K562 (cell line): ENCODE measurements at regions not wholly inside any gene's neighbourhood (a gene's known extent, or its start where the extent isn't known, plus 50 kb on each side); places are given as distances from the start of the nearest gene placed in this dataset.

Experiments used
- ATAC-seq: fragments of 200-7000 bp; cut with Tn5 transposase; 3 replicates; pipeline ENCODE4 v1.9.1; 2020; ENCODE audit warnings: moderate library complexity
- BruUV-seq: library from RNA; stranded (reverse); fragments of 400-500 nt; replicated peaks from 2 replicates; lab custom pipeline; 2021; lab: Mats Ljungman, UMichigan
- CTCF ChIA-PET: fragments of 300-600 bp; formaldehyde crosslinking; extraction: SDS; loops from one replicate; lab custom pipeline; 2021; ENCODE audit warnings: low intra/inter-chr PET ratio; lab: Yijun Ruan, JAX
- POLR2A ChIA-PET: fragments of 300-600, 350-650 bp; sonication (Branson Sonifier 250); formaldehyde crosslinking; extraction: SDS; loops from one replicate; lab custom pipeline; 2021; ENCODE audit warnings: antibody characterized with exemption, inconsistent platforms; lab: Yijun Ruan, JAX
- DNase-seq, 4 experiments: peaks; one replicate each; pipeline versions ENCODE4 v3.0.0 to v3.0.0-alpha.2; 2011 to 2018; ENCODE audit warnings: low spot score in 3 of 4, mixed read lengths in 3 of 4; ENCODE audit errors: extremely low read depth in 1 of 4
- FAIRE-seq: peaks from 2 replicates; lab custom pipeline; 2011; peaks lifted over from hg19 to GRCh38; lab: Jason Lieb, UNC
- H2AFZ ChIP-seq: 2 replicates; pipeline ENCODE4 v1.6.0; 2011; ENCODE audit warnings: low read depth, low read length, control low read depth, inconsistent platforms
- H3K27ac ChIP-seq: fragments of 200-600 bp; 3 replicates; pipeline ENCODE4 v1.8.0; 2011; ENCODE audit warnings: low read depth, mild to moderate bottlenecking, control low read depth, inconsistent platforms, low read length, moderate library complexity, mixed read lengths; ENCODE audit errors: extremely low read depth
- H3K27me3 ChIP-seq, 2 experiments: fragments of 300-600 bp in 1 of 2; 2 replicates in 1 of 2; 3 replicates in 1 of 2; pipeline versions ENCODE4 v1.6.0 to v1.8.0; 2011; ENCODE audit warnings: inconsistent platforms in 2 of 2, low read length in 2 of 2, mild to moderate bottlenecking in 1 of 2, mixed read lengths in 1 of 2, moderate library complexity in 1 of 2; ENCODE audit not compliant: control insufficient read depth in 2 of 2, insufficient read depth in 2 of 2
- H3K36me3 ChIP-seq: fragments of 300-600 bp; 3 replicates; pipeline ENCODE4 v1.8.0; 2011; ENCODE audit warnings: mild to moderate bottlenecking, low read length, inconsistent platforms; ENCODE audit not compliant: control insufficient read depth, insufficient read depth
- H3K4me1 ChIP-seq, 2 experiments: fragments of 200-600 bp in 1 of 2; replicated peaks in 1 of 2; 2 replicates in 1 of 2; 3 replicates in 1 of 2; pipeline versions ENCODE4 v1.5.1 to v1.8.0; 2011; ENCODE audit warnings: inconsistent platforms in 2 of 2, low read length in 2 of 2, mild to moderate bottlenecking in 1 of 2, mixed read lengths in 1 of 2, moderate library complexity in 1 of 2; ENCODE audit not compliant: control insufficient read depth in 2 of 2, insufficient read depth in 2 of 2
- H3K4me2 ChIP-seq: 2 replicates; pipeline ENCODE4 v1.6.1; 2011; ENCODE audit warnings: low read length, control low read depth, inconsistent platforms, mixed read lengths; ENCODE audit not compliant: insufficient read depth
- H3K4me3 ChIP-seq: fragments of 200-600 bp; sonication (generic), shearing (Covaris generic); 2 replicates; pipeline ENCODE4 v1.5.1; 2016; ENCODE audit warnings: control low read depth, inconsistent platforms
- H3K79me2 ChIP-seq: fragments of 200-600 bp; 3 replicates; pipeline ENCODE4 v1.8.0; 2011; ENCODE audit warnings: low read length, inconsistent platforms; ENCODE audit not compliant: control insufficient read depth, insufficient read depth
- H3K9ac ChIP-seq, 2 experiments: 2 replicates each; pipeline versions ENCODE4 v1.6.0 to v1.6.1; 2011; ENCODE audit warnings: low read depth in 2 of 2, low read length in 2 of 2, control low read depth in 1 of 2, inconsistent platforms in 1 of 2, mild to moderate bottlenecking in 1 of 2, mixed read lengths in 1 of 2; ENCODE audit not compliant: insufficient read depth in 1 of 2
- H3K9me1 ChIP-seq: one replicate; pipeline ENCODE4 v1.6.0; 2011; ENCODE audit warnings: inconsistent platforms, mild to moderate bottlenecking, low read length, moderate library complexity; ENCODE audit not compliant: control insufficient read depth, insufficient read depth
- H3K9me3 ChIP-seq: replicated peaks from 2 replicates; pipeline ENCODE4 v1.5.1; 2011; ENCODE audit warnings: low read depth, low read length, inconsistent platforms; ENCODE audit not compliant: control insufficient read depth, insufficient read depth
- H4K20me1 ChIP-seq: replicated peaks from 2 replicates; pipeline ENCODE4 v1.6.1; 2011; ENCODE audit warnings: low read length, inconsistent platforms, mixed read lengths; ENCODE audit not compliant: control insufficient read depth, insufficient read depth
- FOXK2 ChIP-seq, 2 experiments: fragments of 450-650 bp; IDR thresholded peaks in 1 of 2; conservative IDR thresholded peaks in 1 of 2; 2 replicates each; pipeline ENCODE4 v1.6.1; 2016; ENCODE audit warnings: low read depth in 2 of 2, mild to moderate bottlenecking in 1 of 2
- HDAC2 ChIP-seq: fragments of 450-650 bp; IDR thresholded peaks from 2 replicates; pipeline ENCODE4 v1.6.1; 2016; ENCODE audit warnings: mild to moderate bottlenecking
- HMGN3 ChIP-seq: IDR thresholded peaks from 2 replicates; pipeline ENCODE4 v1.6.1; 2011; ENCODE audit warnings: borderline replicate concordance, low read depth, mild to moderate bottlenecking, mixed read lengths, low read length; ENCODE audit not compliant: insufficient read length; ENCODE audit errors: extremely low read depth
- HSF4 ChIP-seq: fragments of 250-450 bp; sonication (Bioruptor Pico); IDR thresholded peaks from 2 replicates; pipeline ENCODE4 v2.1.2; 2022; ENCODE audit warnings: mild to moderate bottlenecking, moderate library complexity, borderline replicate concordance
- KAT8 ChIP-seq: fragments of 450-650 bp; IDR thresholded peaks from 2 replicates; pipeline ENCODE4 v1.6.1; 2016; ENCODE audit warnings: low read depth, mild to moderate bottlenecking
- POLR2H ChIP-seq: IDR thresholded peaks from 2 replicates; pipeline ENCODE4 v1.6.1; 2016; ENCODE audit warnings: missing genetic modification characterization, low read depth, mild to moderate bottlenecking, control low read depth, missing compliant biosample characterization, moderate library complexity
- RFX1 ChIP-seq: fragments of 450-650 bp; IDR thresholded peaks from 2 replicates; pipeline ENCODE4 v1.6.1; 2016; ENCODE audit warnings: mild to moderate bottlenecking, moderate library complexity
- ZNF282 ChIP-seq: sonication (generic); formaldehyde crosslinking; IDR thresholded peaks from 2 replicates; pipeline ENCODE4 v1.8.1; 2023; ENCODE audit warnings: missing genetic modification reagents
- WGBS: fragments of 100-300 bp; shearing (Covaris generic); methylation state at CpG from one replicate; pipeline ENCODE4 v1.1.6; 2016; ENCODE audit warnings: low coverage, mixed read lengths; ENCODE audit not compliant: insufficient coverage; ENCODE audit errors: missing lambda C conversion rate; 5-methylcytosine and 5-hydroxymethylcytosine counted together
- in situ Hi-C: fragments of 300-500 bp; cut with MboI; formaldehyde crosslinking; loops from 4 replicates; pipeline ENCODE4 v1.15.0; 2018; ENCODE audit warnings: inconsistent platforms, mixed read lengths
- intact Hi-C: fragments of 100-400 bp; cut with micrococcal nuclease; formaldehyde crosslinking; loops from 2 replicates; pipeline ENCODE4 v1.14.2; 2022
- TF ChIP-seq, protein P1 (sequence below): fragments of 150-350 bp; IDR thresholded peaks from 2 replicates; pipeline ENCODE4 v1.6.1; 2014; ENCODE audit warnings: low read depth, mild to moderate bottlenecking, low read length, borderline replicate concordance
- TF ChIP-seq, protein P2 (sequence below): fragments of 450-650 bp; IDR thresholded peaks from 2 replicates; pipeline ENCODE4 v1.6.1; 2016; ENCODE audit warnings: antibody characterized with exemption
- TF ChIP-seq, protein P3 (sequence below): sonication (generic); formaldehyde crosslinking; IDR thresholded peaks from 2 replicates; pipeline ENCODE4 v1.8.1; 2022; ENCODE audit warnings: missing genetic modification reagents

DNA sequence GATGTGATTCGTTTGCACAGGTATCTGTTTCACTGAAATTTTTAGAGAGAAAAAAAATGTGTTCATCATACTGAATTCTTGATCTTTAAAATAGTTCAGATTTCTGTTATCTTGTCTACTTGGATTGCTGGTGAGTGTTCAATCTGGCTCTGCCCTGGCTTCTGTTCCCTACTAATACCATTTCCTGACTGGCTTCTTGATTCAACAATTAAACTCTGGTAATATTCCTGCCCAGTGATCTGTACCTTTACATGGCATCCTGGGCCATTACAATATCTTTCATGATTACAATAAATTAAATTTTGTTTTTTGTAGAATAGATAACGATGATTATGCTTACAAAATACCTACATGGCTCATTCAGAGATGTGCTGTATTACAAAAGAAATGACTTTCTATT lies 1388.0 kb upstream of the TENM3 start:
- no peak for FAIRE-seq
- BruUV-seq = no TSS peak
- H3K9me1 ChIP-seq = no peaks in the 10 kb centered on the region
- no peak overlapping the region for H2AFZ ChIP-seq
- no peaks in the 10 kb centered on the region for H3K4me1 ChIP-seq
- ATAC-seq = no peak
- POLR2A ChIA-PET = no interaction called here
- DNase-seq = no peak
- CTCF ChIA-PET = no interaction called here
- no peaks in the 10 kb centered on the region for H3K36me3 ChIP-seq
- no peaks in the 10 kb centered on the region for H3K27me3 ChIP-seq
- H3K9ac ChIP-seq = no peak overlapping the region
- no peak overlapping the region for H3K4me2 ChIP-seq
- TF ChIP-seq RFX1 (no peak), KAT8 (no peak), FOXK2 (conservative IDR thresholded peaks at IDR 0.05 in 1 of 2, IDR thresholded peaks at IDR 0.05 in 1 of 2; ENCODE audit: low read depth in 2 of 2) (no peak), POLR2H (no peak), HSF4 (no peak), HDAC2 (no peak), ZNF282 (CRISPR knock-in tag) (no peak), HMGN3 (no peak)
- TF ChIP-seq, protein P1, sequence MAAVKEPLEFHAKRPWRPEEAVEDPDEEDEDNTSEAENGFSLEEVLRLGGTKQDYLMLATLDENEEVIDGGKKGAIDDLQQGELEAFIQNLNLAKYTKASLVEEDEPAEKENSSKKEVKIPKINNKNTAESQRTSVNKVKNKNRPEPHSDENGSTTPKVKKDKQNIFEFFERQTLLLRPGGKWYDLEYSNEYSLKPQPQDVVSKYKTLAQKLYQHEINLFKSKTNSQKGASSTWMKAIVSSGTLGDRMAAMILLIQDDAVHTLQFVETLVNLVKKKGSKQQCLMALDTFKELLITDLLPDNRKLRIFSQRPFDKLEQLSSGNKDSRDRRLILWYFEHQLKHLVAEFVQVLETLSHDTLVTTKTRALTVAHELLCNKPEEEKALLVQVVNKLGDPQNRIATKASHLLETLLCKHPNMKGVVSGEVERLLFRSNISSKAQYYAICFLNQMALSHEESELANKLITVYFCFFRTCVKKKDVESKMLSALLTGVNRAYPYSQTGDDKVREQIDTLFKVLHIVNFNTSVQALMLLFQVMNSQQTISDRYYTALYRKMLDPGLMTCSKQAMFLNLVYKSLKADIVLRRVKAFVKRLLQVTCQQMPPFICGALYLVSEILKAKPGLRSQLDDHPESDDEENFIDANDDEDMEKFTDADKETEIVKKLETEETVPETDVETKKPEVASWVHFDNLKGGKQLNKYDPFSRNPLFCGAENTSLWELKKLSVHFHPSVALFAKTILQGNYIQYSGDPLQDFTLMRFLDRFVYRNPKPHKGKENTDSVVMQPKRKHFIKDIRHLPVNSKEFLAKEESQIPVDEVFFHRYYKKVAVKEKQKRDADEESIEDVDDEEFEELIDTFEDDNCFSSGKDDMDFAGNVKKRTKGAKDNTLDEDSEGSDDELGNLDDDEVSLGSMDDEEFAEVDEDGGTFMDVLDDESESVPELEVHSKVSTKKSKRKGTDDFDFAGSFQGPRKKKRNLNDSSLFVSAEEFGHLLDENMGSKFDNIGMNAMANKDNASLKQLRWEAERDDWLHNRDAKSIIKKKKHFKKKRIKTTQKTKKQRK = no peak
- TF ChIP-seq, protein P2, sequence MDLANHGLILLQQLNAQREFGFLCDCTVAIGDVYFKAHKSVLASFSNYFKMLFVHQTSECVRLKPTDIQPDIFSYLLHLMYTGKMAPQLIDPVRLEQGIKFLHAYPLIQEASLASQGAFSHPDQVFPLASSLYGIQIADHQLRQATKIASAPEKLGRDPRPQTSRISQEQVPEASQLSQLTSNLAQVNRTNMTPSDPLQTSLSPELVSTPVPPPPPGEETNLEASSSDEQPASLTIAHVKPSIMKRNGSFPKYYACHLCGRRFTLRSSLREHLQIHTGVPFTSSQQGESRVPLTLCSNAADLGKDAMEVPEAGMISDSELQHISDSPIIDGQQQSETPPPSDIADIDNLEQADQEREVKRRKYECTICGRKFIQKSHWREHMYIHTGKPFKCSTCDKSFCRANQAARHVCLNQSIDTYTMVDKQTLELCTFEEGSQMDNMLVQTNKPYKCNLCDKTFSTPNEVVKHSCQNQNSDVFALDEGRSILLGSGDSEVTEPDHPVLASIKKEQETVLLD = no peak
- TF ChIP-seq, protein P3, sequence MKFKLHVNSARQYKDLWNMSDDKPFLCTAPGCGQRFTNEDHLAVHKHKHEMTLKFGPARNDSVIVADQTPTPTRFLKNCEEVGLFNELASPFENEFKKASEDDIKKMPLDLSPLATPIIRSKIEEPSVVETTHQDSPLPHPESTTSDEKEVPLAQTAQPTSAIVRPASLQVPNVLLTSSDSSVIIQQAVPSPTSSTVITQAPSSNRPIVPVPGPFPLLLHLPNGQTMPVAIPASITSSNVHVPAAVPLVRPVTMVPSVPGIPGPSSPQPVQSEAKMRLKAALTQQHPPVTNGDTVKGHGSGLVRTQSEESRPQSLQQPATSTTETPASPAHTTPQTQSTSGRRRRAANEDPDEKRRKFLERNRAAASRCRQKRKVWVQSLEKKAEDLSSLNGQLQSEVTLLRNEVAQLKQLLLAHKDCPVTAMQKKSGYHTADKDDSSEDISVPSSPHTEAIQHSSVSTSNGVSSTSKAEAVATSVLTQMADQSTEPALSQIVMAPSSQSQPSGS = no peak
- WGBS = 0% methylated on average over 2 of the region's 2 CpGs
- H3K9me3 ChIP-seq = no peaks in the 10 kb centered on the region
- in situ Hi-C loops (no loop called here), intact Hi-C loops (no loop called here)
- no peaks in the 10 kb centered on the region for H4K20me1 ChIP-seq
- H3K4me3 ChIP-seq = no peak overlapping the region
- H3K79me2 ChIP-seq = no peaks in the 10 kb centered on the region
- no peak overlapping the region for H3K27ac ChIP-seq
